ENCODE measurements at regions not wholly inside any gene's neighbourhood (a gene's known extent, or its start where the extent isn't known, plus 50 kb on each side); places are given as distances from the start of the nearest gene placed in this dataset.

DNA sequence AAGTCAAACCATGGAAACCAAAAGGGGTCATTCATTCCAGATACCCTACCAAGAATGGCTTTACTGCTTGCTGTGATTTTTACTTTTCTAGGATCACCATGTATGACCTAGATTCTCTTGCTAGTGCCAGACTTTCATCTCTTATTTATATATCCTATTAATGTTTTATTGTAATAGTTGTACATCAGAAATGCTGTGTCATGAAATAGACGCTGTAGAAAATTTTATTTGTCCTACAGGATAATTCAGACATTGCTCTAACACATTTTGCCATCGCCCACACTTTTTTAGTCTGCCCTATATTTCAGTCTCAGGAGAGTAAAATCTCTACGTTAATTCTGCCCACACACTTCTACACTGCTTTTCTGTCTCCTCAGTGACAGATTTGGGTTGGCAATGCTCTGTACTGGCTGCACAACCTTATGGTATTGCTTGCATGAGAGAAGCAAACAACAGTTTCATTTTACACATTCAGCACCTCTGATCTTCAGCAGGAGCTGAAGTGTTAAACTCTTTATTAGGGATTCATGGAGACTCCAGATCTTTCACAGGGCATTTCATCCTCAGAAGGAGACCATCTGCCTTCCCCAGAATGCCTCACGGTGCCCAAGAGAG lies 871.8 kb upstream of the CHAC2 start:
- no peaks in the 10 kb centered on the region for H3K36me3 ChIP-seq (ENCODE audit: control insufficient read depth in 5 of 5, insufficient read depth in 5 of 5, low read length in 5 of 5)
- H3K4me3 ChIP-seq (ENCODE audit: low read depth in 1 of 5, low read length in 5 of 5): no peak overlapping the region
- no peaks in the 10 kb centered on the region for H3K4me1 ChIP-seq (ENCODE audit: control insufficient read depth in 5 of 5, insufficient read depth in 5 of 5, low read length in 5 of 5)
- H3K9ac ChIP-seq (ENCODE audit: low read length in 5 of 5): no peak overlapping the region
- no peaks in the 10 kb centered on the region for H3K27me3 ChIP-seq (ENCODE audit: control insufficient read depth in 5 of 5, insufficient read depth in 4 of 5, low read length in 5 of 5)
- peaks cover 0 to 25% (median 16%) of the 10 kb centered on the region in 5 donors for H3K9me3 ChIP-seq (ENCODE audit: control insufficient read depth in 5 of 5, low read length in 5 of 5)
- no peak overlapping the region for H3K27ac ChIP-seq (ENCODE audit: low read depth, low read length)

DNA sequence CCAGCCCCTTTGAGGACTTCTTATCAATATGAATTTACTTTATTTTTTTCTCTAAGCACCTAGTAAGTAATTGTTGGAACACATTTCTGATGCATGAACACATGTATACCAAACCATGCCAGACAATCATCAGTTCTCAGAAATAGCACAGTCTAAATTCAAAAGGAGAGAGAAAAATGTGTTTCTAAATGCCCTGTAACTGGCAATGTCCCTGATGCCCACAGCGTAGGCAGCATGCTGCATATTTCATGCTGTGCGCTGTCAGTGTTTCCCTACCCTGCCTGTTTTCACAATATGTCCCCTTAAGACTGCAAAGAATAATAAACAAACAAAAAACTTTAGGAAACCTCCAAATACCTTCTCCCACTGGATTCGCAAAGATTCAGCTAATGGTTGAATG lies 881.0 kb upstream of the CHAC2 start:
- no peak overlapping the region for H3K4me3 ChIP-seq (ENCODE audit: low read depth in 1 of 5, low read length in 5 of 5)
- no peaks in the 10 kb centered on the region for H3K36me3 ChIP-seq (ENCODE audit: control insufficient read depth in 5 of 5, insufficient read depth in 5 of 5, low read length in 5 of 5)
- peaks cover 0 to 5% (median 0%) of the 10 kb centered on the region in 5 donors for H3K9me3 ChIP-seq (ENCODE audit: control insufficient read depth in 5 of 5, low read length in 5 of 5)
- H3K27me3 ChIP-seq (ENCODE audit: control insufficient read depth in 5 of 5, insufficient read depth in 4 of 5, low read length in 5 of 5): no peaks in the 10 kb centered on the region
- H3K27ac ChIP-seq (ENCODE audit: low read depth, low read length): no peak overlapping the region
- peaks cover 0 to under 1% (median 0%) of the 10 kb centered on the region in 5 donors for H3K4me1 ChIP-seq (ENCODE audit: control insufficient read depth in 5 of 5, insufficient read depth in 5 of 5, low read length in 5 of 5)
- H3K9ac ChIP-seq (ENCODE audit: low read length in 5 of 5): no peak overlapping the region

DNA sequence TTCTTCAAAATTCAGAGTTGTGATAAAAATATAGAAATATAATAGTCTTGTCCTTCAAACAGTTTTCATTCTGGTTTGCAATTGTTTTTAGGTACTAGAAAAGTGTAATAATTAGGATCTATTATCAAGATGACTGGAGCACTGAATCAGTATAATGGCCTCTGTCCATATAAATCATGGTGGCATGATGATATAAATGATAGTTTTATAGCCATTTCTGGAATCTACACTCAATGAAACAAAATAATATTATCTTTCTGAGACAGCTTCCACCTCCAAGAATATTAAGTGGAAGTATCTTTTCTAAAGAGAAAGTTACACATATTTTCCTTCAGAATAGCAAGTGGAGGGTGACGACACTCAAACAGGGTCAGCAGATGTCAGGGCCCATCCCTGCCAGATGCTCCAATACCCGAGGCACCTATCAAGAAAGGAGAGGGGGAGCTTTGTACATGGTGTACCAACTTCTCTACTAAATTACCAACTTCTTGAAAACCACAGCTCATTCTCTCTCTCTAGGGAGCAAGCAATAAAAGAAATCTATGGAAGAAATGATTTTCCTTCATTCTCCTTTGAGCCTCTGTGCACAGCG lies 882.7 kb upstream of the CHAC2 start:
- peaks cover 0 to 3% (median 0%) of the 10 kb centered on the region in 5 donors for H3K4me1 ChIP-seq (ENCODE audit: control insufficient read depth in 5 of 5, insufficient read depth in 5 of 5, low read length in 5 of 5)
- H3K36me3 ChIP-seq (ENCODE audit: control insufficient read depth in 5 of 5, insufficient read depth in 5 of 5, low read length in 5 of 5): no peaks in the 10 kb centered on the region
- H3K27ac ChIP-seq (ENCODE audit: low read depth, low read length): no peak overlapping the region
- no peak overlapping the region for H3K4me3 ChIP-seq (ENCODE audit: low read depth in 1 of 5, low read length in 5 of 5)
- no peak overlapping the region for H3K9ac ChIP-seq (ENCODE audit: low read length in 5 of 5)
- no peaks in the 10 kb centered on the region for H3K27me3 ChIP-seq (ENCODE audit: control insufficient read depth in 5 of 5, insufficient read depth in 4 of 5, low read length in 5 of 5)
- peaks cover 0 to 2% (median 0%) of the 10 kb centered on the region in 5 donors for H3K9me3 ChIP-seq (ENCODE audit: control insufficient read depth in 5 of 5, low read length in 5 of 5)

- Histone ChIP-seq H3K9me3 (ENCODE audit: control insufficient read depth in 5 of 5, low read length in 5 of 5) (peaks cover 0 to 2% (median 0%) of the 10 kb centered on the region in 5 donors), H3K36me3 (ENCODE audit: control insufficient read depth in 5 of 5, insufficient read depth in 5 of 5, low read length in 5 of 5) (no peaks in the 10 kb centered on the region), H3K27me3 (ENCODE audit: control insufficient read depth in 5 of 5, insufficient read depth in 4 of 5, low read length in 5 of 5) (no peaks in the 10 kb centered on the region), H3K4me1 (ENCODE audit: control insufficient read depth in 5 of 5, insufficient read depth in 5 of 5, low read length in 5 of 5) (peaks cover 0 to 3% (median 0%) of the 10 kb centered on the region in 5 donors), H3K9ac (ENCODE audit: low read length in 5 of 5) (no peak overlapping the region), H3K27ac (ENCODE audit: low read depth, low read length) (no peak overlapping the region), H3K4me3 (ENCODE audit: low read depth in 1 of 5, low read length in 5 of 5) (no peak overlapping the region)
Measured at GRCh38 chr2:52882974-52883373, 884.6 kb upstream of the CHAC2 start.

DNA sequence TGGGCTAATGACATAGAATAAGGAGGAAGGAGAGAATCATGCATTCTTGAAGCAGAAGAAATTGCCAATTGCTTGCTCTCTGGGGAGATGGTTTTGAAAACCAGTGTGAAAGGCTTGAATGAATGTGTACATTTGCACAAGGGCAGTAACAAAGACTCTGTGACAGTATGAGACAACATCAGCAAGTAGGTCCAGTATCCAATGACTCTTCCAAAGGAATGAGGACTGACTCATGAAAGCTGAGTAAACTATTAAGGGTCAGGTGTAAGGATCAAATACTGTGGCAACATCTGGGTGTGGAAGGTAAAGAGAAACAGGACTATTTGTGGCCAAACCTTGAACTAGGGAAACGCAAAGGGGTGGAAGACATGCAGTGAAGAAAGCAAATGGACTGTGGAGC lies 886.0 kb upstream of the CHAC2 start:
- Histone ChIP-seq H3K4me1 (ENCODE audit: control insufficient read depth in 5 of 5, insufficient read depth in 5 of 5, low read length in 5 of 5) (peaks cover 0 to 3% (median 0%) of the 10 kb centered on the region in 5 donors), H3K36me3 (ENCODE audit: control insufficient read depth in 5 of 5, insufficient read depth in 5 of 5, low read length in 5 of 5) (no peaks in the 10 kb centered on the region), H3K27ac (ENCODE audit: low read depth, low read length) (no peak overlapping the region), H3K4me3 (ENCODE audit: low read depth in 1 of 5, low read length in 5 of 5) (no peak overlapping the region), H3K9me3 (ENCODE audit: control insufficient read depth in 5 of 5, low read length in 5 of 5) (peaks cover 0 to 2% (median 0%) of the 10 kb centered on the region in 5 donors), H3K27me3 (ENCODE audit: control insufficient read depth in 5 of 5, insufficient read depth in 4 of 5, low read length in 5 of 5) (no peaks in the 10 kb centered on the region), H3K9ac (ENCODE audit: low read length in 5 of 5) (no peak overlapping the region)

DNA sequence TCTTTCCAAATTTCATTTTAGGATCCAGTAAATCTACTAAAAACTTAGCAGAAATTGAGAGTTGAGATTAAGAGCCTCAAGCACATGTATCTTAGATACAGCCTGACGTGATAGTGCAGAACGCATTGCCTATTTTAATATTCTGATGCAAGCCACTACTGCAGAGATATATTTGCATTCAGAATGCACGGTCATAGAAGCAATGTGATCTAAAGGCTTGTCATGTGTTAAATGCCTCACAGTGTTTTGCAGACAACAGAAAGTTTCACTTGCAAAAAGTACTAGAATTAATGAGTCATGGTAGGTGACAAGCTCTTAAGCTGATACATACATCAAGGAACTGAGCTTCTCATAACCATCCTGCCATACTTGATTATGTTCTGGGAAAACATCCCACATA lies 886.7 kb upstream of the CHAC2 start:
- Histone ChIP-seq H3K4me1 (ENCODE audit: control insufficient read depth in 5 of 5, insufficient read depth in 5 of 5, low read length in 5 of 5) (peaks cover 0 to 3% (median 0%) of the 10 kb centered on the region in 5 donors), H3K9ac (ENCODE audit: low read length in 5 of 5) (no peak overlapping the region), H3K27me3 (ENCODE audit: control insufficient read depth in 5 of 5, insufficient read depth in 4 of 5, low read length in 5 of 5) (peaks cover 0 to under 1% (median 0%) of the 10 kb centered on the region in 5 donors), H3K4me3 (ENCODE audit: low read depth in 1 of 5, low read length in 5 of 5) (no peak overlapping the region), H3K9me3 (ENCODE audit: control insufficient read depth in 5 of 5, low read length in 5 of 5) (peaks cover 0 to 2% (median 0%) of the 10 kb centered on the region in 5 donors), H3K36me3 (ENCODE audit: control insufficient read depth in 5 of 5, insufficient read depth in 5 of 5, low read length in 5 of 5) (no peaks in the 10 kb centered on the region), H3K27ac (ENCODE audit: low read depth, low read length) (no peak overlapping the region)

DNA sequence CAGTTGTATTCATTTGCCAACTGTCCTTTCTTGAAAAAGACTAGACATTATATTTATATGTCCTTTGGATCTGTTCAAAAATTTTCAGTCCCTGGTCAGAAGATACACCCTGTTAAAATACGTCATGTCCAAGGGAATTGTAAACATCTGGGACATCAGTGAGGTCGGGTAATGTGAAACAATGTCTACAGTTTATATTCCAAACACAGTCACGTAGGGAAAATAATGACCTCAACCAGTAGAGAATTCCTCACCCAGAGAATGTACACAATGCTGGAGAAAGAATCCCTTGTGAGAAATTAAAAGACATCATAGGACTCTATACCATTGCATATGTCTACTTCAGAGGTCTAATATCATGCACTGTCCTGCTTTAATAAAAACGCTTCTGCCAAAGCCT lies 888.0 kb upstream of the CHAC2 start:
- Histone ChIP-seq H3K4me3 (ENCODE audit: low read depth in 1 of 5, low read length in 5 of 5) (no peak overlapping the region), H3K36me3 (ENCODE audit: control insufficient read depth in 5 of 5, insufficient read depth in 5 of 5, low read length in 5 of 5) (no peaks in the 10 kb centered on the region), H3K4me1 (ENCODE audit: control insufficient read depth in 5 of 5, insufficient read depth in 5 of 5, low read length in 5 of 5) (peaks cover 0 to 3% (median 0%) of the 10 kb centered on the region in 5 donors), H3K27me3 (ENCODE audit: control insufficient read depth in 5 of 5, insufficient read depth in 4 of 5, low read length in 5 of 5) (peaks cover 0 to 3% (median 0%) of the 10 kb centered on the region in 5 donors), H3K9me3 (ENCODE audit: control insufficient read depth in 5 of 5, low read length in 5 of 5) (peaks cover 0 to 2% (median 0%) of the 10 kb centered on the region in 5 donors), H3K9ac (ENCODE audit: low read length in 5 of 5) (no peak overlapping the region), H3K27ac (ENCODE audit: low read depth, low read length) (no peak overlapping the region)

- Histone ChIP-seq H3K9me3 (ENCODE audit: control insufficient read depth in 5 of 5, low read length in 5 of 5) (no peaks in the 10 kb centered on the region), H3K9ac (ENCODE audit: low read length in 5 of 5) (no peak overlapping the region), H3K4me3 (ENCODE audit: low read depth in 1 of 5, low read length in 5 of 5) (no peak overlapping the region), H3K4me1 (ENCODE audit: control insufficient read depth in 5 of 5, insufficient read depth in 5 of 5, low read length in 5 of 5) (peaks cover 0 to 3% (median 0%) of the 10 kb centered on the region in 5 donors), H3K27ac (ENCODE audit: low read depth, low read length) (no peak overlapping the region), H3K27me3 (ENCODE audit: control insufficient read depth in 5 of 5, insufficient read depth in 4 of 5, low read length in 5 of 5) (peaks cover 0 to 3% (median 0%) of the 10 kb centered on the region in 5 donors), H3K36me3 (ENCODE audit: control insufficient read depth in 5 of 5, insufficient read depth in 5 of 5, low read length in 5 of 5) (no peaks in the 10 kb centered on the region)
Measured at GRCh38 chr2:52877703-52878102, 889.9 kb upstream of the CHAC2 start.

- no peaks in the 10 kb centered on the region for H3K4me1 ChIP-seq (ENCODE audit: control insufficient read depth in 5 of 5, insufficient read depth in 5 of 5, low read length in 5 of 5)
Measured at GRCh38 chr2:52874466-52875106, 893.0 kb upstream of the CHAC2 start.

DNA sequence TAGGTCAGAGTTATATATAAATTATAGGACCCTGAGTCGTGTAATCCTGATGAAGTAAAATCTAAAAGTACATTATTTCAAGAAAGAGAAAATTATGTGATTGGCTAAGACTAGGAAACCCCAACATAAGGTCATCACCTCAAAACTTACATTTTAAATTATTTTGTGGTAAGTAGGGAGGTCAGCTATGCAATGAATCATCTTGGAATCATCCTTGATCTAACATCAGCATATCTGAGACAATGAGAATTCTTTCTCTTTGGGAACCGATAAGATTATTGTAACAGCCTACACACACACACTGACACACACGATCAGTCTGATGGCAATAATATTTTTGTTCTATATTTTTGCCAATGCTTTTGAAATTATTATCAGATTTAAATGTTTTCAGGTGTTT lies 904.8 kb upstream of the CHAC2 start:
- no peaks in the 10 kb centered on the region for H3K27me3 ChIP-seq (ENCODE audit: control insufficient read depth in 5 of 5, insufficient read depth in 4 of 5, low read length in 5 of 5)
- no peaks in the 10 kb centered on the region for H3K36me3 ChIP-seq (ENCODE audit: control insufficient read depth in 5 of 5, insufficient read depth in 5 of 5, low read length in 5 of 5)
- H3K4me3 ChIP-seq (ENCODE audit: low read depth in 1 of 5, low read length in 5 of 5): no peak overlapping the region
- no peaks in the 10 kb centered on the region for H3K9me3 ChIP-seq (ENCODE audit: control insufficient read depth in 5 of 5, low read length in 5 of 5)
- H3K27ac ChIP-seq (ENCODE audit: low read depth, low read length): no peak overlapping the region
- no peaks in the 10 kb centered on the region for H3K4me1 ChIP-seq (ENCODE audit: control insufficient read depth in 5 of 5, insufficient read depth in 5 of 5, low read length in 5 of 5)
- H3K9ac ChIP-seq (ENCODE audit: low read length in 5 of 5): no peak overlapping the region

More at GRCh38 chr2:52874466-52875106, 893.0 kb upstream of the CHAC2 start:
- Histone ChIP-seq H3K9ac (ENCODE audit: low read length in 5 of 5) (no peak overlapping the region), H3K36me3 (ENCODE audit: control insufficient read depth in 5 of 5, insufficient read depth in 5 of 5, low read length in 5 of 5) (no peaks in the 10 kb centered on the region), H3K9me3 (ENCODE audit: control insufficient read depth in 5 of 5, low read length in 5 of 5) (no peaks in the 10 kb centered on the region), H3K27ac (ENCODE audit: low read depth, low read length) (no peak overlapping the region), H3K4me3 (ENCODE audit: low read depth in 1 of 5, low read length in 5 of 5) (no peak overlapping the region), H3K27me3 (ENCODE audit: control insufficient read depth in 5 of 5, insufficient read depth in 4 of 5, low read length in 5 of 5) (peaks cover 0 to 3% (median 0%) of the 10 kb centered on the region in 5 donors)

Measured in subcutaneous abdominal adipose tissue (tissue), 5 donors.